NCI-H1436 treated with DMSO at 0.1 percent for 48 hours (cell line): ENCODE measurements at regions not wholly inside any gene's neighbourhood (a gene's known extent, or its start where the extent isn't known, plus 50 kb on each side); places are given as distances from the start of the nearest gene placed in this dataset.

ENCODE experiments used
- DNase-seq: peaks from one replicate; lab custom pipeline; 2025; lab: John Stamatoyannopoulos, UW

DNA sequence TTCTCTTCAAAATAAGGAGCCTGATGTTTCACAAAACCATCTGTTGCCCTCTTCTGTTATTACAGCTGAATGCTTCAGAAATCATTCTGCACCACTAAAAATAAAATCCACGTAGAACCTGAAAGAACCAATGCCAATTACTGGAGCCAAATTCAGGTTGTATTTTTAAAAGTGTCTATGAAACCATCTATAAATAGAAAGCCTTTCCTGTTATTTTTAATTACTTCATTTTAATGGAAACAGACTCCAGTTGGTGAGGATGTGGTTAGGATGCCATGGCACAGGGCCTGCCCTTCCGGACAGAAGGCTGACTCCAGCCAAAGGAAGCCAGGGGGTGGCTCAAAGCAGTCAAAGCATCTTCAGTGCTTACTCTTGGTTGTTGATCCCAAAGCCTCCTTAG is 119.8 kb downstream of the TENT4A start:
- DNase-seq: no peak

DNA sequence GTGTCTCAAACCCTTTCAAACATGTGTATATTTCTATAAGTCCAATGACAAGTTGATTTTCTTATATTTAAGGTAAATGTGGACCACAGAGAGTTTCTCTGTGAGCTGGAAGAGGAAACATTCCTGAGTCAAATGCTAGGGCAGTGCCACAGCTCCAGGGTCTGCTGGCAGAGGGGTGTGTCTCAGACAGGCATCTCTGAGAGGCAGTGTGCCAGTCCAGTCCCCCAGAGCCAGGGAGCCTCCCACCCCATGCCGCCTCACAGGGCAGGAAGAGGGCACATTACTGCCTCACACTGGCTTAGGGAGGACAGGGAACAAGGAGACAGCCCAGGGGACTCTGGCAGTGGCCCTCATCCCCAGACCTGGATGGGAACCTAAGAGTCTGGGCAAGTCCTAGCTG is 120.2 kb downstream of the TENT4A start:
- DNase-seq: no peak

DNA sequence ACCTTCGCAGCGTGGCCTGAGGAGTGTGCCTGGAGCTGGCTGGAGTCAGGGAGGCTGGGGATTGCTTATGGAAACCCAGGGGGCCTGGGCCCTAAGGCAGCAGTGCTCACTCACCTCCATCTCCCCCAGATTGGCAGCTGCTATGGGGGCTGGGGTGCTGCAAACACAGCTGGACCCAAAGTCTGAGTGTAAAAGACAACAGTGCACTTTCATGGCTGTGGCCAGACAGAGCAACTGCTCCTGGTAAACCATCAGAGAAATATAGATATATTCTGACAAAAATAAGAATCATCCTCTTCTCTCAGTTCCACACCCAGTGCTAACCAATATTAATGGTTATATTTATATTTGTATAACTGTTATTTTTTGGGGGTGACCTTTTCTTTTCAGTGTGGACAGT is 123.9 kb downstream of the TENT4A start:
- DNase-seq: no peak

- no peak for DNase-seq
Measured at GRCh38 chr5:6837519-6838110, 124.4 kb downstream of the TENT4A start.

GRCh38 chr5:6838736-6839135 is 125.5 kb downstream of the TENT4A start:
- DNase-seq: no peak

- DNase-seq: no peak
Measured at GRCh38 chr5:6840136-6840793, 127.0 kb downstream of the TENT4A start.

GRCh38 chr5:6843335-6843734 is 130.1 kb downstream of the TENT4A start:
- no peak for DNase-seq

GRCh38 chr5:6843821-6844220 is 130.6 kb downstream of the TENT4A start:
- no peak for DNase-seq

DNA sequence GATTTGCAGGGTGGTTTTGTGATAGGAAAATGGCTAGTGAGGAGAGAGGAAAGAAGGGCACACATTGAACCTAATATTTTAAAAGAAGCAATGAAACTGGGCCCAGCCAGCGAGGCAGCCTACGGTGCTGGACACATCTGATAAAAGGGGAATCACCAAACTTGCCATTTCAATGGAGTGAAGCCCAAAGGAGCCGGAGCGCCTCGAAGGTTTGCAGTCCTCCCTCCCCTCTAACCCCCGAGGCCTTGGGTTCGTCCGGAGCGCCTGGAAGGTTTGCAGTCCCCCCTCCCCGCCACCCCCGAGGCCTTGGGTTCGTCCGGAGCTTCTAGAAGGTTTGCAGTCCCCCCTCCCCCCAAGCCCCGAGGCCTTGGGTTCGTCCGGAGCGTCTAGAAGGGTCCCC is 132.6 kb downstream of the TENT4A start:
- no peak for DNase-seq

DNA sequence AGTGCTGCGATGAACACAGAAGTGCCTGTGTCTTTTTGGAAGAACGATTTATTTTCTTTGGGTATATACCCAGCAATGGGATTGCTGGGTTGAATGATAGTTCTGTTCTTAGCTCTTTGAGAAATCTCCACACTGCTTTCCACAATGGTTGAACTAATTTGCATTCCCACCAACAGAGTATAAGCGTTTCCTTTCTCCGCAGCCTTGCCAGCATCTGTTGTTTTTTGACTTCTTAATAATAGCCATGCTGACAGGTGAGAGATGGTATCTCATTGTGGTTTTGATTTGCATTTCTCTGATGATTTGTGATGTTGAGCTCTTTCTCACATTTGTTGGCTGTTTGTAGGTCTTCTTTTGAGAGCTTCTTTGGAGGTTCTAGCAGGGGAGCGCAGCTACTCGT is 134.6 kb downstream of the TENT4A start:
- DNase-seq: no peak

GRCh38 chr5:6849316-6850105 is 136.3 kb downstream of the TENT4A start:
- DNase-seq: no peak

DNA sequence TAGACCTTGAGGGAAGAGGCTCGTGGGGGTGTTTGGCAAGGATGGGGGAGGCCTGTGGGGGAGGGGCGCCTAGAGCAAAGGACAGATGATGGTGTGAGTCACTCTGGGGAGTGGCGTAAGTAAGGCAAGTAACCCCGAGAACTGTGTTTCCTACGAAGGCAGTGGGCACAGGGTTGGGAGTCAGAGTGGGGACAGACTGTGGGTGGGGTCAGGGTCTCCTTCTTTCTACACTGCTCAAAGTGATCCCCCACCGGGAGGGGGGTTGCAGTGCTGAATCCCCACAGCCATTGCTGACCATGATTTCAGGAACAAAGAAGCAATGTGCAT is 136.8 kb downstream of the TENT4A start:
- DNase-seq: no peak

- DNase-seq: no peak
Measured at GRCh38 chr5:6856653-6857052, 143.4 kb downstream of the TENT4A start.

- no peak for DNase-seq
Measured at GRCh38 chr5:6858419-6858818, 145.2 kb downstream of the TENT4A start.

GRCh38 chr5:6859023-6859422 is 145.8 kb downstream of the TENT4A start:
- no peak for DNase-seq

GRCh38 chr5:6859951-6860638 is 146.9 kb downstream of the TENT4A start:
- no peak for DNase-seq

- no peak for DNase-seq
Measured at GRCh38 chr5:6861036-6861435, 147.8 kb downstream of the TENT4A start.

- DNase-seq: no peak
Measured at GRCh38 chr5:6861667-6862066, 148.4 kb downstream of the TENT4A start.

GRCh38 chr5:6862306-6862705 is 149.1 kb downstream of the TENT4A start:
- no peak for DNase-seq

DNA sequence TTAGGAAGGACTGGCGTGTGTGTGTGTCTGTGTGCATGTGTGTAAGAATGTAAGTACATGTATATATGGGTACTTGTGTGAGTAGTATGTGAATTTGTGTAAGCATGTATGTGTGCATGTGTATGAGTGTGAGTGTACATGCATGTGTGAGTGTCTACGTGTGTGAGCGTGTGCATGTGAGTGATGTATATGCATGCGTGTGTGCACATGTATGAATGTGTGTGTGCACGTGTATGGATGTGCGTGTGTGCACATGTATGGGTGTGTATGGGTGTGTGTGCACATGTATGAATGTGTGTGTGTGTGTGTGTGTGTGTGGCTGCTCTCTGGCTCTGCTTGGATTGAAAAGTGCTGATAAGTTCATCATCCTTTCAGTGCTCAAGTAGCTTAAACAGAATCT is 154.5 kb downstream of the TENT4A start:
- no peak for DNase-seq

DNA sequence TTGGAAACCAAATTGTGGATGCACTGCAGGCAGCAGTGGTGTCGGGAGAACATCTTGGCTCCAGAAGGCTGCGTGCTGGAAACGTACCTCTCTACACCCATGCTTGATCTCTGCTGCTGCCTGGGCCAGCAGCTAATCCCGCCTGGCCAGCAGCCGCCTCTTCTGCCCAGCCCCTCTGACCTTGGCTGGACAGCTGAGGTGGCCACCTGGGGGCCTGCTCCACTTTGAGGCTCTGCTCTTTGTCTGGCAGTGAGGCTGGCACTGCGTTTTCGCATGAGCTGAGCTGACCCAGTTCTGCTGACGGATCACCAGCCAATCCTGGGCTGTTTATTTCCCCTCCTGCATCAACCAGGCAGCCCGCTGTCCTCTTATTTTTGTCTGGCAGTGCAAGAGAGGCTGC is 154.9 kb downstream of the TENT4A start:
- no peak for DNase-seq

- DNase-seq: no peak
Measured at GRCh38 chr5:6868575-6869215, 155.5 kb downstream of the TENT4A start.
